ENCODE measurements at regions not wholly inside any gene's neighbourhood (a gene's known extent, or its start where the extent isn't known, plus 50 kb on each side); places are given as distances from the start of the nearest gene placed in this dataset.

DNA sequence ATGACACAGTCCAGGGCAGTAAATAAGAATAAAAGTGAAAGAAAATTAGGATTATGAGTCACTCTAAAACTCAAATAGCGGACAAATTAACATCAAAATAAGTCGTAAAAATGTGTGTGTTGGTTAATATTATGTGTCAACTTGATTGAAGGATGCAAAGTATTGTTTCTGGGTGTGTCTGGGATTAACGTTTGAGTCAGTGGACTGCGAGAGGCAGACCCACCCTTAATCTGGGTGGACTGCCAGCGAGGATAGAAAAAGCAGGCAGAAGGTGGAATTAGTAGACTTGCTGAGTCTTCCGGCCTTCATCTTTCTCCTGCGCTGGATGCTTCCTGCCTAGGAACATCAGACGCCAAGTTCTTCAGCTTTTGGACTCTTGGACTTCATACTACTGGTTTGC is 324.3 kb upstream of the PCDH10 start:
- TF ChIP-seq, protein P1, sequence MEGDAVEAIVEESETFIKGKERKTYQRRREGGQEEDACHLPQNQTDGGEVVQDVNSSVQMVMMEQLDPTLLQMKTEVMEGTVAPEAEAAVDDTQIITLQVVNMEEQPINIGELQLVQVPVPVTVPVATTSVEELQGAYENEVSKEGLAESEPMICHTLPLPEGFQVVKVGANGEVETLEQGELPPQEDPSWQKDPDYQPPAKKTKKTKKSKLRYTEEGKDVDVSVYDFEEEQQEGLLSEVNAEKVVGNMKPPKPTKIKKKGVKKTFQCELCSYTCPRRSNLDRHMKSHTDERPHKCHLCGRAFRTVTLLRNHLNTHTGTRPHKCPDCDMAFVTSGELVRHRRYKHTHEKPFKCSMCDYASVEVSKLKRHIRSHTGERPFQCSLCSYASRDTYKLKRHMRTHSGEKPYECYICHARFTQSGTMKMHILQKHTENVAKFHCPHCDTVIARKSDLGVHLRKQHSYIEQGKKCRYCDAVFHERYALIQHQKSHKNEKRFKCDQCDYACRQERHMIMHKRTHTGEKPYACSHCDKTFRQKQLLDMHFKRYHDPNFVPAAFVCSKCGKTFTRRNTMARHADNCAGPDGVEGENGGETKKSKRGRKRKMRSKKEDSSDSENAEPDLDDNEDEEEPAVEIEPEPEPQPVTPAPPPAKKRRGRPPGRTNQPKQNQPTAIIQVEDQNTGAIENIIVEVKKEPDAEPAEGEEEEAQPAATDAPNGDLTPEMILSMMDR (IDR thresholded peaks at IDR 0.05; ENCODE audit: poor library complexity, severe bottlenecking), result no peak
- TF ChIP-seq EP300 (conservative IDR thresholded peaks at IDR 0.05; ENCODE audit: poor library complexity, severe bottlenecking) (no peak), POLR2AphosphoS5 (IDR thresholded peaks at IDR 0.05) (no peak), TAF1 (IDR thresholded peaks at IDR 0.05; ENCODE audit: low read depth) (no peak), RAD21 (conservative IDR thresholded peaks at IDR 0.05) (no peak)
